ENCODE measurements at regions not wholly inside any gene's neighbourhood (a gene's known extent, or its start where the extent isn't known, plus 50 kb on each side); places are given as distances from the start of the nearest gene placed in this dataset.

GRCh38 chr2:2791031-2791430 lies 460.0 kb upstream of the MYT1L start:
- TF ChIP-seq CTCF (IDR thresholded peaks at IDR 0.05), result no peak
- no peak for TF ChIP-seq POLR2A (IDR thresholded peaks at IDR 0.05)
